ENCODE measurements at regions not wholly inside any gene's neighbourhood (a gene's known extent, or its start where the extent isn't known, plus 50 kb on each side); places are given as distances from the start of the nearest gene placed in this dataset.
"Not testable (repeated sequence)": the region's sequence is repeated elsewhere in the genome, so short reads cannot be mapped to it uniquely, and the experiment has no call there.

GRCh38 chr2:91587908-91588535, 2896.5 kb downstream of the RPIA start:
- not testable (repeated sequence) for H3K27me3 ChIP-seq (ENCODE audit: insufficient read depth, low read length); H3K27ac ChIP-seq (ENCODE audit: insufficient read length, low read depth, low read length); DNase-seq; H4K8ac ChIP-seq (replicated peaks; ENCODE audit: insufficient read length, low read depth, low read length); H3K23ac ChIP-seq (ENCODE audit: insufficient read length, low read depth, low read length); H4K91ac ChIP-seq (ENCODE audit: insufficient read length, low read depth, low read length); H3K18ac ChIP-seq (ENCODE audit: insufficient read length, low read depth, low read length); H3K4me1 Mint-ChIP-seq; H2BK20ac ChIP-seq (ENCODE audit: low read depth, low read length, poor library complexity, severe bottlenecking); H3K4me1 ChIP-seq (ENCODE audit: insufficient read depth, low read length); H3K14ac ChIP-seq (ENCODE audit: insufficient read depth, low read length); H2AFZ ChIP-seq (ENCODE audit: low read length); H3K79me1 ChIP-seq (ENCODE audit: insufficient read depth, low read depth, low read length, poor library complexity, severe bottlenecking); H3K4ac ChIP-seq (ENCODE audit: low read depth, low read length); H3T11ph ChIP-seq (ENCODE audit: low read length); H3K4me2 ChIP-seq (ENCODE audit: insufficient read depth, insufficient read length, low read length); H2BK15ac ChIP-seq (ENCODE audit: low read depth, low read length); H3K9ac ChIP-seq (ENCODE audit: extremely low read depth, insufficient read length, low read length); H2BK5ac ChIP-seq (ENCODE audit: insufficient read length, low read length); H3K27ac Mint-ChIP-seq; H3K23me2 ChIP-seq (ENCODE audit: insufficient read length, low read depth, low read length, poor library complexity, severe bottlenecking); H3K4me3 Mint-ChIP-seq; H3K56ac ChIP-seq (ENCODE audit: insufficient read length, low read depth, low read length); H3K79me2 ChIP-seq (ENCODE audit: insufficient read depth, low read length); H2BK120ac ChIP-seq (ENCODE audit: low read depth, low read length, poor library complexity, severe bottlenecking); H4K20me1 ChIP-seq (ENCODE audit: control insufficient read depth, insufficient read depth, insufficient read length); H2BK12ac ChIP-seq (ENCODE audit: insufficient read length, low read depth, low read length); H2AK5ac ChIP-seq (ENCODE audit: insufficient read length, low read length); H4K5ac ChIP-seq (ENCODE audit: insufficient read length, low read depth, low read length)
- peaks cover 64 to 74% of the 10 kb centered on the region in 2 experiments for H3K9me3 Mint-ChIP-seq
- H3K27me3 Mint-ChIP-seq (ENCODE audit: low read depth): peaks cover 11% of the 10 kb centered on the region
- peaks cover 16% of the 10 kb centered on the region for H3K9me3 ChIP-seq (ENCODE audit: control insufficient read depth, low read depth, low read length)
- H3K36me3 Mint-ChIP-seq (ENCODE audit: insufficient read depth in 1 of 3, low read depth in 3 of 3): peaks cover 24 to 32% (median 25%) of the 10 kb centered on the region in 3 experiments
- no CpG with 5 or more reads among the region's 17 CpGs for WGBS (ENCODE audit: extremely low coverage, insufficient read length, low lambda C conversion rate)

DNA sequence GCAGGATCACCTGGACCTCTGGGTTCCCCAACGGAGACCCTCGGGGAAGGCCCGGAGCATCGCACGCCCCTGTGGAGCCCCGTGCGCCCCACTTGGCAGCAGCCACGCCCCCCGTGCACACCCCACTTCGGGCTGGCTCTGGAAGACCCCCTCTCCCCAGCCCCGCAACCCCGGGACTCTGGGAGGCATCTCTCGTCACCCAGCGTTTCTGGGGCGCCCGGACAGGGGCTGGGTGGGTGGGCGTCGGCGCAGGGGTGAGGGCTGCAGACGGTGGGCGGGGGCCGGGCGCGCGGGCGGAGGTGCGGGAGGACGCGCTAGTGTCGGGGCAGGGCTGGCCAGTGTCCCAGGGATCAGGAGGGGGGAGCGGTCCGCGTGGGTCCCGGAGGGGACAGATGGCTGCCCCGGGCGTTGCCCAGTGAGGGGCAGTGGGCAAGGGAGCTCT, 2897.3 kb downstream of the RPIA start:
- H2BK120ac ChIP-seq (ENCODE audit: low read depth, low read length, poor library complexity, severe bottlenecking); H3K4me2 ChIP-seq (ENCODE audit: insufficient read depth, insufficient read length, low read length); H4K20me1 ChIP-seq (ENCODE audit: control insufficient read depth, insufficient read depth, insufficient read length); H3K27me3 ChIP-seq (ENCODE audit: insufficient read depth, low read length); H4K8ac ChIP-seq (replicated peaks; ENCODE audit: insufficient read length, low read depth, low read length); H4K5ac ChIP-seq (ENCODE audit: insufficient read length, low read depth, low read length); H4K91ac ChIP-seq (ENCODE audit: insufficient read length, low read depth, low read length); DNase-seq; H3K23ac ChIP-seq (ENCODE audit: insufficient read length, low read depth, low read length); H3K27ac ChIP-seq (ENCODE audit: insufficient read length, low read depth, low read length); H3K9ac ChIP-seq (ENCODE audit: extremely low read depth, insufficient read length, low read length); H3K27ac Mint-ChIP-seq; H3K79me1 ChIP-seq (ENCODE audit: insufficient read depth, low read depth, low read length, poor library complexity, severe bottlenecking); H2BK20ac ChIP-seq (ENCODE audit: low read depth, low read length, poor library complexity, severe bottlenecking); H2BK5ac ChIP-seq (ENCODE audit: insufficient read length, low read length); H2AK5ac ChIP-seq (ENCODE audit: insufficient read length, low read length); H3K56ac ChIP-seq (ENCODE audit: insufficient read length, low read depth, low read length); H2BK12ac ChIP-seq (ENCODE audit: insufficient read length, low read depth, low read length); H2BK15ac ChIP-seq (ENCODE audit: low read depth, low read length); H3K4me1 Mint-ChIP-seq; H3K14ac ChIP-seq (ENCODE audit: insufficient read depth, low read length); H3K4ac ChIP-seq (ENCODE audit: low read depth, low read length); H3K4me1 ChIP-seq (ENCODE audit: insufficient read depth, low read length); H2AFZ ChIP-seq (ENCODE audit: low read length); H3T11ph ChIP-seq (ENCODE audit: low read length); H3K23me2 ChIP-seq (ENCODE audit: insufficient read length, low read depth, low read length, poor library complexity, severe bottlenecking); H3K4me3 Mint-ChIP-seq; H3K79me2 ChIP-seq (ENCODE audit: insufficient read depth, low read length); H3K18ac ChIP-seq (ENCODE audit: insufficient read length, low read depth, low read length): not testable (repeated sequence)
- no CpG with 5 or more reads among the region's 36 CpGs for WGBS (ENCODE audit: extremely low coverage, insufficient read length, low lambda C conversion rate)
- peaks cover 16% of the 10 kb centered on the region for H3K9me3 ChIP-seq (ENCODE audit: control insufficient read depth, low read depth, low read length)
- H3K9me3 Mint-ChIP-seq: peaks cover 59 to 72% of the 10 kb centered on the region in 2 experiments
- H3K36me3 Mint-ChIP-seq (ENCODE audit: insufficient read depth in 1 of 3, low read depth in 3 of 3): peaks cover 22 to 29% (median 24%) of the 10 kb centered on the region in 3 experiments
- H3K27me3 Mint-ChIP-seq (ENCODE audit: low read depth): peaks cover 11% of the 10 kb centered on the region
